OCI-LY3 (cell line): ENCODE measurements at regions not wholly inside any gene's neighbourhood (a gene's known extent, or its start where the extent isn't known, plus 50 kb on each side); places are given as distances from the start of the nearest gene placed in this dataset.

Source experiments
- H2AFZ ChIP-seq: fragments of 200-600, 300-600 bp; shearing (Covaris generic); 2 replicates; pipeline ENCODE4 v1.6.0; 2014; ENCODE audit warnings: antibody characterized with exemption, low read depth, low read length
- H3K27ac ChIP-seq: fragments of 200-600, 300-600 bp; sonication (generic); 2 replicates; pipeline ENCODE4 v1.5.1; 2014; ENCODE audit warnings: mild to moderate bottlenecking, low read length, moderate library complexity, mixed read lengths
- H3K27me3 ChIP-seq: fragments of 200-600, 300-600 bp; sonication (generic); 2 replicates; pipeline ENCODE4 v1.6.1; 2014; ENCODE audit warnings: low read depth, low read length, mixed read lengths
- H3K36me3 ChIP-seq: fragments of 200-600, 300-600 bp; sonication (generic); replicated peaks from 2 replicates; pipeline ENCODE3; 2014; ENCODE audit warnings: low read depth, low read length, mixed read lengths
- H3K4me1 ChIP-seq: fragments of 300-600, 200-600 bp; sonication (generic); 2 replicates; pipeline ENCODE4 v1.6.1; 2014; ENCODE audit warnings: low read length, mixed read lengths
- H3K4me2 ChIP-seq: fragments of 200-600, 300-600 bp; sonication (generic); 2 replicates; pipeline ENCODE4 v1.6.1; 2014; ENCODE audit warnings: low read length, mixed read lengths
- H3K4me3 ChIP-seq: fragments of 300-600, 200-600 bp; sonication (generic); 2 replicates; pipeline ENCODE4 v1.5.1; 2014; ENCODE audit warnings: antibody characterized with exemption, mild to moderate bottlenecking, low read length, moderate library complexity
- H3K79me2 ChIP-seq: fragments of 300-600, 200-600 bp; shearing (Covaris generic); 2 replicates; pipeline ENCODE4 v1.6.1; 2014; ENCODE audit warnings: mild to moderate bottlenecking, low read length, mixed read lengths
- H3K9ac ChIP-seq: fragments of 300-600, 200-600 bp; shearing (Covaris generic); 2 replicates; pipeline ENCODE4 v1.6.0; 2014; ENCODE audit warnings: mild to moderate bottlenecking, low read length, moderate library complexity
- H3K9me3 ChIP-seq: fragments of 200-600, 300-600 bp; shearing (Covaris generic); 2 replicates; pipeline ENCODE4 v1.6.1; 2014; ENCODE audit warnings: low read length, mixed read lengths; ENCODE audit not compliant: insufficient read depth
- H4K20me1 ChIP-seq: fragments of 200-600, 300-600 bp; sonication (generic); 2 replicates; pipeline ENCODE4 v1.6.1; 2016; ENCODE audit warnings: low read length, mixed read lengths; ENCODE audit not compliant: insufficient read depth
- EZH2phosphoT487 ChIP-seq: fragments of 200-600 bp; shearing (Covaris generic); IDR thresholded peaks from 2 replicates; pipeline ENCODE4 v1.6.1; 2018; ENCODE audit warnings: antibody characterized with exemption, mixed run types, low read depth
- TF ChIP-seq, protein P1 (sequence below): fragments of 200-600, 300-600 bp; sonication (generic); IDR thresholded peaks from 2 replicates; pipeline ENCODE4 v1.5.1; 2014; ENCODE audit warnings: antibody characterized with exemption, low read length, low read depth

DNA sequence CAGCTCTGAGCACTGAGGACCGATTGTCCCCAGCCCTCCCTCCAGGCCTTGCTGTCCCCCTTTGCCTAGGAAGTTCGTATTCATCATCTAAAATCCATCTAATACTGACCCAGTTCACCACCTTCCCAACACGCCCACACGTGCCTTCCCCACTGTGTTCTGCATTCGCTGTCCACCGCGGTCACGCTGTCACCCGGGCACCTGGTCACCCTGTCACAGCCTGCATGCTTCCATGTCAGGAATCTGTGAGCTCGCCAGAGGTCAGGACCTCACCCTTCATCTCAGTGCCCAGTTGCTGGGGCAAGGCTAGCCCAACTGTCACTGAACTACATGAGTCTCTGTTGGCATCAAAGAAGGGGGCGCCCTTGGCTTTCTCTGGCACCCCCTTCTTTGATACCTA, 82.9 kb upstream of the RUFY1 start:
- H3K27ac ChIP-seq, result no peak overlapping the region
- no peak overlapping the region for H3K4me3 ChIP-seq
- H2AFZ ChIP-seq, result no peak overlapping the region
- H3K4me1 ChIP-seq, result no peaks in the 10 kb centered on the region
- no peak for TF ChIP-seq EZH2phosphoT487
- TF ChIP-seq, protein P1, sequence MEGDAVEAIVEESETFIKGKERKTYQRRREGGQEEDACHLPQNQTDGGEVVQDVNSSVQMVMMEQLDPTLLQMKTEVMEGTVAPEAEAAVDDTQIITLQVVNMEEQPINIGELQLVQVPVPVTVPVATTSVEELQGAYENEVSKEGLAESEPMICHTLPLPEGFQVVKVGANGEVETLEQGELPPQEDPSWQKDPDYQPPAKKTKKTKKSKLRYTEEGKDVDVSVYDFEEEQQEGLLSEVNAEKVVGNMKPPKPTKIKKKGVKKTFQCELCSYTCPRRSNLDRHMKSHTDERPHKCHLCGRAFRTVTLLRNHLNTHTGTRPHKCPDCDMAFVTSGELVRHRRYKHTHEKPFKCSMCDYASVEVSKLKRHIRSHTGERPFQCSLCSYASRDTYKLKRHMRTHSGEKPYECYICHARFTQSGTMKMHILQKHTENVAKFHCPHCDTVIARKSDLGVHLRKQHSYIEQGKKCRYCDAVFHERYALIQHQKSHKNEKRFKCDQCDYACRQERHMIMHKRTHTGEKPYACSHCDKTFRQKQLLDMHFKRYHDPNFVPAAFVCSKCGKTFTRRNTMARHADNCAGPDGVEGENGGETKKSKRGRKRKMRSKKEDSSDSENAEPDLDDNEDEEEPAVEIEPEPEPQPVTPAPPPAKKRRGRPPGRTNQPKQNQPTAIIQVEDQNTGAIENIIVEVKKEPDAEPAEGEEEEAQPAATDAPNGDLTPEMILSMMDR, result no peak
- H3K27me3 ChIP-seq, result no peaks in the 10 kb centered on the region
- no peaks in the 10 kb centered on the region for H3K36me3 ChIP-seq
- H3K9ac ChIP-seq, result no peak overlapping the region
- H4K20me1 ChIP-seq, result no peaks in the 10 kb centered on the region
- H3K9me3 ChIP-seq, result no peaks in the 10 kb centered on the region
- no peaks in the 10 kb centered on the region for H3K79me2 ChIP-seq
- H3K4me2 ChIP-seq, result no peak overlapping the region

DNA sequence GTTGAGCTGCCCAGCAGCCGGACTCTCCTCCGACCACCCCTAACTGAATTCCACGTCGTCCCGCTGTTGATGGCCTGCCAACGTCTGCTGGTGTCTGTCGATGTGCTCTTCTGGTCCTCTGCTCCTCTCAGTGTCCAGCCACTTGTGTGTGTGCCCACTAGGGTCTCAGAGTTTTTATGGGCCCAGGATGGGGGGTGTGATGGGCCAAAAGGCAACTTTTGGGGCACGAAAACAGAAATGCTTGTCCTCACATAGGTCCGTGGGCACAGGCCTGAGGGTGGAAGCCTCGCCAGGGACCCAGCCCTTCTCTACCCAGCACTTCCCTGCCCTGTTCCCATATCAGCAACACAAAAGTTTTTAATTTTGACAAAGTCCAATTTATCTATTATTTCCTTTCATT, 85.7 kb upstream of the RUFY1 start:
- Histone ChIP-seq H2AFZ (no peak overlapping the region), H3K79me2 (no peaks in the 10 kb centered on the region), H3K27me3 (no peaks in the 10 kb centered on the region), H4K20me1 (no peaks in the 10 kb centered on the region), H3K4me1 (no peaks in the 10 kb centered on the region), H3K36me3 (no peaks in the 10 kb centered on the region), H3K9me3 (no peaks in the 10 kb centered on the region), H3K27ac (no peak overlapping the region), H3K4me2 (no peak overlapping the region), H3K9ac (no peak overlapping the region), H3K4me3 (no peak overlapping the region)
- TF ChIP-seq, protein P1, result no peak
- TF ChIP-seq EZH2phosphoT487, result no peak

DNA sequence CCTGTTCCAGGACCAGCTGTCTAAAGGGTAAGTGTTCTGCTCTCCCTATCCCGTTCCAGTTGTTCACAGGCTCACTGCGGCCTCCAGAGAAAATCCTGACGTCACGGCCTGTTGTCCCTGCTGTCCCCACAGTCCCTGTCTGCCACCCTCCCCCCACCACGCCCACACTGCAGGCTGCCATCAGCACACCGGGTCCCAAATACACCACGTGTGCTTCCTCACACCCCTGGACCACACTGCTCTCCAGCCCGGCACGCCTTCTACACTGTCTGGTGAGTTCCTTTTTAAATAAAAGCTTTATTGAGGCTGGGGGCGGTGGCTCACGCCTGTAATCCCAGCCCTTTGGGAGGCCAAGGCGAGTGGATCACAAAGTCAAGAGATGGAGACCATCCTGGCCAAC, 88.3 kb upstream of the RUFY1 start:
- no peaks in the 10 kb centered on the region for H3K27me3 ChIP-seq
- no peak overlapping the region for H3K27ac ChIP-seq
- TF ChIP-seq, protein P1, result no peak
- no peak for TF ChIP-seq EZH2phosphoT487
- H3K4me3 ChIP-seq, result no peak overlapping the region
- H4K20me1 ChIP-seq, result no peaks in the 10 kb centered on the region
- H3K9me3 ChIP-seq, result no peaks in the 10 kb centered on the region
- no peaks in the 10 kb centered on the region for H3K4me1 ChIP-seq
- no peak overlapping the region for H3K4me2 ChIP-seq
- H3K36me3 ChIP-seq, result no peaks in the 10 kb centered on the region
- no peaks in the 10 kb centered on the region for H3K79me2 ChIP-seq
- no peak overlapping the region for H3K9ac ChIP-seq
- no peak overlapping the region for H2AFZ ChIP-seq

DNA sequence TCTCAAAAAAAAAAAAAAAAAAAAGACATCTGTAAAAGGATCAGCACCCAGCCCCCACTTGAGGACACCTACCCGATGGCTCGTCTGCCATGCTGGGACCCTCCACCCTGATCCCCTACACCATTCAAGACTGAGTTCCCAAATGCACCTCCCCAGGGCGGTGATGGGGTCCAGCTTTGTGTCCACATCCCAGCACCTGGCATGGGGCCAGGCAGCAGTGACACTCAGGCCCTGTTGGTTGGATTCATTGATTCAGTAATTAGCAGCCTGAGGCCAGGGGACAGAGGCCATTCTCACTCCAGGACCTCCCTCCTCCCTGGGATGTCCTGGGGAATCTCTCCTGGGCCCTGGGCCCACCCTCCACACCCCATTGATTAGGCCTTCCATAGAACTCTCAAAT, 88.8 kb upstream of the RUFY1 start:
- Histone ChIP-seq H3K36me3 (no peaks in the 10 kb centered on the region), H3K9me3 (no peaks in the 10 kb centered on the region), H3K79me2 (no peaks in the 10 kb centered on the region), H4K20me1 (no peaks in the 10 kb centered on the region), H3K4me3 (no peak overlapping the region), H2AFZ (no peak overlapping the region), H3K27me3 (no peaks in the 10 kb centered on the region), H3K4me2 (no peak overlapping the region), H3K9ac (no peak overlapping the region), H3K4me1 (no peaks in the 10 kb centered on the region), H3K27ac (no peak overlapping the region)
- no peak for TF ChIP-seq EZH2phosphoT487

DNA sequence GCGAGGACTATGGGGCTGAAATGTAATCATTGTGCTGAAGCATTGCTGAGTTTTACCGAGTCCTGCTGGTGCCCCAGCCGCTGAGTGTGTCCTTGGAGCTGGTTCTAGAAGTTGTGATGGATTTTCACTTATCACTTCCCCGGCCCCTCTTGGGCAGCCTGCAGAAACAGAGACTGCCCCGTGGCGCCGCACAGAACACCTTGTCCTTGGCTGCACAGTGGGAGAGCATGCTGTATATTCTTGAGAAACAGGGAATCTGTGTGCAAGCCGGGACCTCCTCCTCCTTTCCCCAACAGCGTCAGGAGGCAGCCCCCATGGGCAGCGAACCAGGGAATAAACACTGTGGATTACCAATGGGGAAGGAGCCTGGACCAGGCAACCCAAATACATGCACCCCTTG, 90.6 kb upstream of the RUFY1 start:
- no peaks in the 10 kb centered on the region for H3K79me2 ChIP-seq

More for the DNA sequence above, 90.6 kb upstream of the RUFY1 start:
- Histone ChIP-seq H3K4me1 (no peaks in the 10 kb centered on the region), H3K36me3 (no peaks in the 10 kb centered on the region), H4K20me1 (no peaks in the 10 kb centered on the region), H3K27me3 (no peaks in the 10 kb centered on the region), H3K9ac (no peak overlapping the region), H3K4me3 (no peak overlapping the region), H3K9me3 (no peaks in the 10 kb centered on the region), H2AFZ (no peak overlapping the region), H3K27ac (no peak overlapping the region), H3K4me2 (no peak overlapping the region)
- TF ChIP-seq EZH2phosphoT487, result no peak
- TF ChIP-seq, protein P1, result no peak
